ENCODE measurements at regions not wholly inside any gene's neighbourhood (a gene's known extent, or its start where the extent isn't known, plus 50 kb on each side); places are given as distances from the start of the nearest gene placed in this dataset.
"Not testable (repeated sequence)": the region's sequence is repeated elsewhere in the genome, so short reads cannot be mapped to it uniquely, and the experiment has no call there.

- in situ Hi-C loops (cut with HindIII; ENCODE audit: low pct_unique_long_range_greater_than_20kb, low sequenced_read_pairs) = no loop called here
- DNase-seq (ENCODE audit: low read depth, low spot score) = no peak
These were observed 86.8 kb upstream of the CHORDC1 start for GRCh38 chr11:90309693-90310092.

GRCh38 chr11:90294526-90294925 lies 71.7 kb upstream of the CHORDC1 start:
- in situ Hi-C loops (cut with HindIII; ENCODE audit: low pct_unique_long_range_greater_than_20kb, low sequenced_read_pairs) = no loop called here
- DNase-seq (ENCODE audit: low read depth, low spot score) = no peak

- in situ Hi-C loops (cut with HindIII; ENCODE audit: low pct_unique_long_range_greater_than_20kb, low sequenced_read_pairs) = no loop called here
- no peak for DNase-seq (ENCODE audit: low read depth, low spot score)
These were observed 71.2 kb upstream of the CHORDC1 start for GRCh38 chr11:90294091-90294490.

- in situ Hi-C loops (cut with HindIII; ENCODE audit: low pct_unique_long_range_greater_than_20kb, low sequenced_read_pairs) = no loop called here
These were observed 65.5 kb upstream of the CHORDC1 start for GRCh38 chr11:90288212-90288821.

GRCh38 chr11:90286640-90287039 lies 63.8 kb upstream of the CHORDC1 start:
- in situ Hi-C loops (cut with HindIII; ENCODE audit: low pct_unique_long_range_greater_than_20kb, low sequenced_read_pairs) = no loop called here
- DNase-seq (ENCODE audit: low read depth, low spot score) = no peak

More at GRCh38 chr11:90288212-90288821, 65.5 kb upstream of the CHORDC1 start:
- peak; percentile 43 for DNase-seq (ENCODE audit: low read depth, low spot score)

GRCh38 chr11:90284171-90284570 lies 61.3 kb upstream of the CHORDC1 start:
- in situ Hi-C loops (cut with HindIII; ENCODE audit: low pct_unique_long_range_greater_than_20kb, low sequenced_read_pairs) = no loop called here
- no peak for DNase-seq (ENCODE audit: low read depth, low spot score)

GRCh38 chr11:90282551-90283071 lies 59.8 kb upstream of the CHORDC1 start:
- in situ Hi-C loops (cut with HindIII; ENCODE audit: low pct_unique_long_range_greater_than_20kb, low sequenced_read_pairs); DNase-seq (ENCODE audit: low read depth, low spot score): not testable (repeated sequence)

GRCh38 chr11:90274362-90274761 lies 51.5 kb upstream of the CHORDC1 start:
- in situ Hi-C loops (cut with HindIII; ENCODE audit: low pct_unique_long_range_greater_than_20kb, low sequenced_read_pairs) = no loop called here
- no peak for DNase-seq (ENCODE audit: low read depth, low spot score)

Small RNA genes in the stretch of these regions (small RNA-seq; reads per million reads assigned to genes)
- 0 reads per million in 2 experiments for gene AP001002.3
- 0 reads per million in 2 experiments for gene MIR1261
- 0 reads per million in 2 experiments for gene MIR4490
